ENCODE measurements at regions not wholly inside any gene's neighbourhood (a gene's known extent, or its start where the extent isn't known, plus 50 kb on each side); places are given as distances from the start of the nearest gene placed in this dataset.

GRCh38 chr11:129316781-129317180 is 58.9 kb upstream of the BARX2 start:
- DNase-seq (ENCODE audit: low read depth, low spot score): no peak
- no peak overlapping the region for H3K9ac ChIP-seq (ENCODE audit: insufficient read length)
- no peak overlapping the region for H3K27ac ChIP-seq
- H3K36me3 ChIP-seq (ENCODE audit: insufficient read depth, low read length): no peaks in the 10 kb centered on the region
- H3K4me3 ChIP-seq: no peak overlapping the region
- TF ChIP-seq FOXP2 (optimal IDR thresholded peaks at IDR 0.05; ENCODE audit: control extremely low read depth, extremely low read length, insufficient read depth) (no peak), EZH2 (IDR thresholded peaks at IDR 0.05) (no peak), POLR2AphosphoS5 (IDR thresholded peaks at IDR 0.05; ENCODE audit: borderline replicate concordance, low read depth, low read length) (no peak)
- H3K9me3 ChIP-seq (ENCODE audit: low read depth, low read length): no peaks in the 10 kb centered on the region

- DNase-seq (ENCODE audit: low read depth, low spot score): no peak
- Histone ChIP-seq H3K9ac (ENCODE audit: insufficient read length) (no peak overlapping the region), H3K4me3 (no peak overlapping the region), H3K9me3 (ENCODE audit: low read depth, low read length) (no peaks in the 10 kb centered on the region), H3K27ac (no peak overlapping the region), H3K36me3 (ENCODE audit: insufficient read depth, low read length) (no peaks in the 10 kb centered on the region)
- TF ChIP-seq POLR2AphosphoS5 (IDR thresholded peaks at IDR 0.05; ENCODE audit: borderline replicate concordance, low read depth, low read length) (no peak), EZH2 (IDR thresholded peaks at IDR 0.05) (no peak), FOXP2 (optimal IDR thresholded peaks at IDR 0.05; ENCODE audit: control extremely low read depth, extremely low read length, insufficient read depth) (no peak)
These were observed 59.7 kb upstream of the BARX2 start for GRCh38 chr11:129315781-129316579.

DNA sequence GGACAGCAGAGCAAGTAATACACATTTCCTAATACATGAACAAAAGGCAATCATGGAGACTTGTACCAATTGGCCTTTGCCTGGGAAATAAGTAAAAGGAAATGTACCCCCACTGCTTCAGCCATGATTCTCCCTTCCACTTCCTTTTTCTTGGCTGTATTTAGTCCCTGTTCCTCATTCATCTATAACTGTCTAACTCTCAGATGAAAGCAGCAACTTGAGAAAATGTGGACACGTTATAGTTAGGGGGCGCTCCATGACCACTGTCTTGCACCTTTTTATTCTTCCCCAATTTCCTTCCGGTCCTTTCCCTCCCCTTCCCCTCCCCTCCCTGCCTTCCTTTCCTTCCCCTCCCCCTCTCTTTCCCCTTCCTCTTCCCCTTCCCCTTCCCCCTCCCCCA is 61.3 kb upstream of the BARX2 start:
- Histone ChIP-seq H3K27ac (no peak overlapping the region), H3K36me3 (ENCODE audit: insufficient read depth, low read length) (no peaks in the 10 kb centered on the region), H3K9ac (ENCODE audit: insufficient read length) (no peak overlapping the region), H3K4me3 (no peak overlapping the region), H3K9me3 (ENCODE audit: low read depth, low read length) (no peaks in the 10 kb centered on the region)
- DNase-seq (ENCODE audit: low read depth, low spot score): no peak
- TF ChIP-seq EZH2 (IDR thresholded peaks at IDR 0.05) (no peak), POLR2AphosphoS5 (IDR thresholded peaks at IDR 0.05; ENCODE audit: borderline replicate concordance, low read depth, low read length) (no peak), FOXP2 (optimal IDR thresholded peaks at IDR 0.05; ENCODE audit: control extremely low read depth, extremely low read length, insufficient read depth) (no peak)

GRCh38 chr11:129313541-129314297 is 61.9 kb upstream of the BARX2 start:
- Histone ChIP-seq H3K4me3 (no peak overlapping the region), H3K9ac (ENCODE audit: insufficient read length) (no peak overlapping the region), H3K36me3 (ENCODE audit: insufficient read depth, low read length) (no peaks in the 10 kb centered on the region), H3K9me3 (ENCODE audit: low read depth, low read length) (no peaks in the 10 kb centered on the region), H3K27ac (no peak overlapping the region)
- DNase-seq (ENCODE audit: low read depth, low spot score): peak; percentile 18
- TF ChIP-seq POLR2AphosphoS5 (IDR thresholded peaks at IDR 0.05; ENCODE audit: borderline replicate concordance, low read depth, low read length): no peak

GRCh38 chr11:129312730-129313503 is 62.7 kb upstream of the BARX2 start:
- Histone ChIP-seq H3K9me3 (ENCODE audit: low read depth, low read length) (no peaks in the 10 kb centered on the region), H3K4me3 (no peak overlapping the region), H3K36me3 (ENCODE audit: insufficient read depth, low read length) (no peaks in the 10 kb centered on the region), H3K27ac (no peak overlapping the region), H3K9ac (ENCODE audit: insufficient read length) (no peak overlapping the region)
- DNase-seq (ENCODE audit: low read depth, low spot score): no peak
- TF ChIP-seq EZH2 (IDR thresholded peaks at IDR 0.05) (no peak), FOXP2 (optimal IDR thresholded peaks at IDR 0.05; ENCODE audit: control extremely low read depth, extremely low read length, insufficient read depth) (no peak), POLR2AphosphoS5 (IDR thresholded peaks at IDR 0.05; ENCODE audit: borderline replicate concordance, low read depth, low read length) (no peak)

DNA sequence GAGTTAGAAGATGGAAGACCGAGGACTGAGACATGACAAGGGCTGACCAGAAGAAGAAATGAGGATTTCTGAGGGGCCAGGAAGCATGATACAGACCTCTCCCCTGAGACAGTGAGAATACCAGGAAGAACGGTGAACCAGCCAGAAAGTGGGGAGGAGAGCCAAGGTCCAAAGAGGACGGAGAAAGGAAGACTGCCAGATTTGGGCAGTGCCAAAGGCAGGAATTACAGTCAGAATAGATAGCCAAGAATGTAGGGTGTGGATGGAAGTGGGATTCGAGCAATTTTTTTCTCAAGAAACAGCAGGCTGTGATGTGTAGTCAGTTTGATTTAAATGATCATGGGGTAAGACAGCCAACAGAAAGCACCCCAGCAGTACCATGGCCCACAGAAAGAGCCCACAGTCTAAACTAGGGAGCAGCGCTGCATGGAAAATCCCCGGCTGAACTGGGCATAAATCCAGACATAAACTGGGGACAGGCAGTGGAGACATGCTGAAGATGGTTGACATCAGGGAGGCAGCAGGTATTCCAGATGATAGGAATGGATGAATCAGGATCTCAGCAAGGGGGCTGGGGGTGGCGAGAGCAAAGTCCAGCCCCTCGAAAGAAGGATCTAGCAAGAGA is 67.3 kb upstream of the BARX2 start:
- Histone ChIP-seq H3K36me3 (ENCODE audit: insufficient read depth, low read length) (no peaks in the 10 kb centered on the region), H3K27ac (no peak overlapping the region), H3K4me3 (no peak overlapping the region), H3K9ac (ENCODE audit: insufficient read length) (no peak overlapping the region), H3K9me3 (ENCODE audit: low read depth, low read length) (no peaks in the 10 kb centered on the region)
- TF ChIP-seq EZH2 (IDR thresholded peaks at IDR 0.05) (no peak), FOXP2 (optimal IDR thresholded peaks at IDR 0.05; ENCODE audit: control extremely low read depth, extremely low read length, insufficient read depth) (no peak), POLR2AphosphoS5 (IDR thresholded peaks at IDR 0.05; ENCODE audit: borderline replicate concordance, low read depth, low read length) (no peak)
- no peak for DNase-seq (ENCODE audit: low read depth, low spot score)

DNA sequence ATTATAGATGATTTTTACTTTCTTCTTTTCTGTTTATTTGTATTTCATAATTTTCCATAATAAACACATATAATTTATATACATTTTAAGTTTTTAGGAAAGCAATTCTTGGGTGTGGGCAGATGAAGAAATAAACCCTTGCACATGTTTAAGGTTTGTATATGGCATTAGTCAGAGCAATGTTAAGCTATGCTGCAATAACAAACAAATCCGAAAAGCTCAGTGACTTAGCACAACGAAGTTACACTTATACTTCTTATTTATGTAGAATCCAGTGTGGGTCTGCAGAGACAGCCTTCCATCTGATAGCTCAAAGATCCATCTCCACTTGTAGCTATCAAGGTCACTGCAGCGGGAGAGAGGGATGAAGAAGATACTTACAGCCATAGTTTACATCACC is 68.5 kb upstream of the BARX2 start:
- no peak overlapping the region for H3K9ac ChIP-seq (ENCODE audit: insufficient read length)
- no peak overlapping the region for H3K27ac ChIP-seq
- no peak for DNase-seq (ENCODE audit: low read depth, low spot score)
- no peak overlapping the region for H3K4me3 ChIP-seq
- no peaks in the 10 kb centered on the region for H3K9me3 ChIP-seq (ENCODE audit: low read depth, low read length)
- H3K36me3 ChIP-seq (ENCODE audit: insufficient read depth, low read length): no peaks in the 10 kb centered on the region
- TF ChIP-seq FOXP2 (optimal IDR thresholded peaks at IDR 0.05; ENCODE audit: control extremely low read depth, extremely low read length, insufficient read depth): no peak
- no peak for TF ChIP-seq POLR2AphosphoS5 (IDR thresholded peaks at IDR 0.05; ENCODE audit: borderline replicate concordance, low read depth, low read length)
- TF ChIP-seq EZH2 (IDR thresholded peaks at IDR 0.05): no peak

Measured in SK-N-MC (cell line).